Activated CD4-positive, alpha-beta T cell treated with anti-CD3 and anti-CD28 coated beads for 48 hours (primary cell): ENCODE measurements at regions not wholly inside any gene's neighbourhood (a gene's known extent, or its start where the extent isn't known, plus 50 kb on each side); places are given as distances from the start of the nearest gene placed in this dataset.
A peak's percentile ranks its signal among the peaks of the same experiment; 100 is the strongest.

Source experiments
- DNase-seq: peaks from one replicate; pipeline ENCODE4 v3.0.0-alpha.2; 2020

- no peak for DNase-seq
Observed at GRCh38 chr3:94179059-94179458, 116.2 kb downstream of the NSUN3 start.

DNA sequence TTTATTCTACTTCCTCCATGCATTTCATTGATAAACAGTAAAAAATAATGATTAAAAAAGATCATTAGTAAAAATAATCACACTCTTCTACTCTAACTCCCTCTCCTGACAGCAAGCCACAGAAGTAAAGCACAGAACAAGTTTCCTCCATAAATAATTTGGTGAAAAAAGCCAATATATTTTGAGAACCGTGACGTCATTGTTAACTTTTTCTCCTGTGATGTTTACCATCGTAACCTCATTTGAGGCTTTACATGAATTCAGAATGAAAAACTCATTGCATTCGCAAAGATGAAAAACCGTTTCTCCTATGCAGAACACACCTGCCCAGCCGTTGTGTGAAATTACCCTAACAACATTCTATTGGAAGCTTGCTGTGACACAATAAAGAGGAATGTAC, 120.7 kb downstream of the NSUN3 start:
- DNase-seq = no peak

DNA sequence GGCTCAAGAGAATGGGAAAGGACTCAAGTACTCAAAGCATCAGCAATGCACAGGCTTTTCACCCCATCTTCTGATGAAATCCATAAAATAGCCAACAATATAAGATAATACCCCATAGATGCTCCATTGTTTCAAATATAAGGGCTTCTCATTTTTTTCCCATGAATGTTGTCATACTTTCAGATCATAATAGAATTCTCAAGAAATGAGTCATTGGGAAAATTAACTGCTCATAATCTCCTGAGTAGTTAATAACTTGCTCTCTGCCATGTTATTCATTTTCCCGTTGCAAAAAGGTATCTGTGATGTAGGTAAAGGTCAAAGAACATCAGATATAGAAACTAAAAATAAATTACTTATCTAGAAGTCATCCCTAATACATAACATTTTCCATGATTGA, 121.9 kb downstream of the NSUN3 start:
- no peak for DNase-seq

DNA sequence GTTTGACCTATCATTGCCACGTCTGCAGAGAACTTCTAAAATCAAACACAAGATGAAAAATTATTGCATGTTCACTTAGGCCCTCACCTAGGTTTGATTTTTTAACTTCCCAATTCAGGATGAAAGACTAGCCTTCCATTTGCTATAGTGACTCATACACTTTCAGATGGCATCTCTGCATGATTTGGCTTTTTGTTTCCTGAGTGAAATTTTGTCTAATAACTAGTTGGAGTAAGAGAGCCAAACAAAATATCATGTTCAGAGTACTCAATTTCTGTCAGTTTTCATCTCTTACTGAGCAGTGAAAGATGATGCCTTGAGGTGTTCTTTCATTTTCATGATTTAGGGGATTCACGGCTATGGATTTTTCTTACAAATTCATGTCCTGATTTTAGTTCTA, 122.9 kb downstream of the NSUN3 start:
- DNase-seq = no peak

DNA sequence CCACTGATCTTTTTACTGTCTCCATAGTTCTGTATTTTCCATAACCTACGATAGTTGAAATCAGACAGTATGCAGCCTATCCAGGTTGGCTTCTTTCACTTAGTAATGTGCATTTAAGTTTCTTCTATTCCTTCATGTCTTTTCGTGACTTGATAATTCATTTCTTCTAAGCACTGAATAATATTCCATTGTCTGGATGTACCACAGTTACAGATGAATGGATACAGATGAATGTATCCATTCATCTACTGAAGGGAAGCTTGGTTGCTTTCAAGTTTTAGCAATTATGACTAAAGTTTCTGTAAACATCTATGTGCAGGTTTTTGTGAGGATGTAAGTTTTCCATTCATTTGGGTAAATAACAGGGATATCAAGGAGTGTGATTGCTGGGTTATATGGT, 124.8 kb downstream of the NSUN3 start:
- no peak for DNase-seq

DNA sequence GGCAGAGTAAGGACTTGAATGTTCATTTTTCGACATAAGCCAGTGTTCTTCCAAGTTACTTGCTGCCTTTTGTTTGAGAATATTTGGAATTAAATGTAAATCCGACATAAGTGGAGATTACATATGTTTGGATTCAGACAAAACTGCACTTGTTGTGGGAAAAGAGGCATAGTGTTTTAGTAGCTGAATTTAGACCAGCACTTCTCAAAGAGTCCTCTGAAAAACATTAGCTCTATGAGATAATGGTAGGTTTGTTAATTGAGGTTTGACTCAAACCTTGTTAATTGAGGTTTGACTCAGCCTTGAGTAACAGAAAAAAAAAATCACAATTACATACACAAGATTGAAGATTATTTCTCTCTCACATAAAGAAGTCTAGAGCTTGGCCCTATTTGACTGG, 132.5 kb downstream of the NSUN3 start:
- no peak for DNase-seq

DNA sequence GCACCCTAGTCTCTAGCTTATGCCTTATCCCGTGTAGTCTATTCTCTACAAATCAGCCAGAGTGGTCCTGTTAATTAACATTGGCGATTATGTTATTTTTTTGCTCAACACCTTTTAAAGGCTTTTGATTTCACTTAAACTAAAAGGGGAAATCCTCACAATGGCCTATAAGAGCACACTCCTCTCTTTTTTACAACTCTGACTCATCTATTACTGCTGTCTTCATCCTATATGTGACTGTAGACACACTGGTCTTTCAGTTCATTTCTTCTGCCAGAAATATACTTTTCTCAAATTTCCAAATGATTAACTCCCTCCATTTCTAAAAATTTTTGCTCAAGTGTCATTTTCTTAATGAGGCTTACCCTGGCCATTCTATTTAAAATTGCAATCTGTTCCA, 143.4 kb downstream of the NSUN3 start:
- DNase-seq = no peak

DNA sequence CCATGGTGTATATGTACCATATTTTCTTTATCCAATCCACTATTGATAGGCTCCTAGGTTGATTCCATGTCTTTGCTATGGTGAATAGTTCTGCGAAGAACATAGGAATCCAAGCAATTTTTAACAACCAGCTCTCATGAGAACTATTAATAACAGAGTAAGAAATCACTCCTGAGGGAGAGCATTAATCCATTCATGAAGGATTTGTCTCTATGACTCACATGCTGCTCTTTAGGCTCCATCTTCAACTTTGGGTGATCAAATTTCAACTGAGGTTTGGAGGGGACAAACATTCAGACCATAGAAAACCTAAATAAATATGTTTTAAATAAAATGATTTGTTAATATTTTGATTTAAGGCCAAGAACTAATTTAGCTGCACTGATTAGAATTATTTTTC, 147.4 kb downstream of the NSUN3 start:
- no peak for DNase-seq

GRCh38 chr3:94217406-94217805, 154.5 kb downstream of the NSUN3 start:
- no peak for DNase-seq

- DNase-seq = no peak
Observed at GRCh38 chr3:94220426-94220825, 157.6 kb downstream of the NSUN3 start.

DNA sequence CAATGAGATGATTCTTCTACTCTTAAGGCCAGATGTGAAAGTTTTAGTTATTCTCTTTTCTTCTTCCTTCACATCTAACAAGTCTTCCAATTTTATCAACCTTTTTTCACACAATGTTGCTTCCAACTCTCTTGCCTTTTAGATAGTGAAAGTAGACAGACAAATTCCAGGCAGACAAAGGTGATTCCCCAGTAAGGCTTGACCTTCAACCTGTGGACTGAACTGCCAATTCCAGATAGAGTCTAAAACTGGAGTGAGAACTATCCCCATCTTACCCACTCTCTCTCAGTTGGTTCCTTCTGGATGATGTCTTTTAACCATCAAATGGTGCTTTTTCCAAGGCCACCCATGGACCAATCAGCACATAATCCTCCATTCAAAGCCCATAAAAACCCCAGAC, 159.0 kb downstream of the NSUN3 start:
- no peak for DNase-seq

- DNase-seq = peak; percentile 20
Observed at GRCh38 chr3:94225148-94225865, 162.4 kb downstream of the NSUN3 start.

GRCh38 chr3:94226078-94226477, 163.2 kb downstream of the NSUN3 start:
- no peak for DNase-seq

DNA sequence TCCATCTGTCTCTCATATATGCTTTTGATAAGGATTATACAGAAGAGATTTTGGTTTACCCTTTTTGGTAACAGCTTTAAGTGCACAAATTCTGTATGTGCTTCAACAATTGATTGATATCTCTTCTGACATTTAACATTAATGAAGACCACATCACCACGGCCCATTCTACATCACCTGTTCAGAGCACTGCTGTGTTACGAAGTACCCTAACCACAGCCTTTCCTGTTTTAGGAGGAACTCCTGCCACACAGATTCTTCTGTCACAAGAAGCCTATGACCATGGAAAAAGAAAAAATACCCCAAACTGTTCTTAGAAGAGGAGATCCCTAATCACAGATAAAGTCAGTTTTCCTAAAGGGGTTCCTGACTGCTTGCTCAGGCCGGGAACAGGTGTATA, 170.1 kb downstream of the NSUN3 start:
- no peak for DNase-seq

GRCh38 chr3:94234177-94234788, 171.4 kb downstream of the NSUN3 start:
- DNase-seq = no peak

DNA sequence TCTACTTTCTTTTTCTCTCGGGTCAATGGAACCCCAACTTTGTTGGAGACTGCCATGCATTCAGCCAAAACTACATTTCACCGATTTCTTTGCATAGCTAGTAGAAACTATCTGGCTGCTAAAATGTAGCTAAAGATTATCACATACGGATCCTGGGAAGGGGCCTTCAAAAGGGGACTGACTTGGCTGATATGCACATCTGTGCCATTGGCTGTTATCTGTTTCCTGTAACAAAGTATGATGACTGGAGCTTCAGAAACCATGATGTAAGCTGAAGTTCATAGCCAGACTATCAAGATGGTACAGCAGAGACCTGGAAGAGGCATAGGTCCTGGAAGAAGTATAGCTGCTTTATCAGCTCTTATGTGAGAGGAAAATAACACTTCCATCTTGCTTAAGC, 179.1 kb downstream of the NSUN3 start:
- no peak for DNase-seq

DNA sequence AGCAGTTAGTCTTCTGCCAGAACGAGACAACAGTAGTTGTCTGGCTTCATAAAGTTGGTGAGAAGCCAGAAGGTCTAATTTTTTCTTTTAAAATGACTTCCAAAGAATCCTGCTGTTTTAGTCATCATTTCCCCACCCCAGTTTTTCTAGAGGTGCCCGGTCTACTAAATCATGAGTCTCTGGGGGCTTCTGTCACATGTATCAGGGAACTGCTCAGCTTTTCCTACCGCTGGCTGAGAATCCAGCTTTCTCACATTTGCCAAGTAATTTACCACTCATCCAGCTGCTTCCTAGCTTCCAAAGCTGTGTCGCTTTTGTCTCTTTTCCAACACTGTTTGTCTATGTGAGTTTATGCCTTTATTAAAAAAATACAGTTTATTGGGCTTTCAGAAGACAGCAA, 183.3 kb downstream of the NSUN3 start:
- DNase-seq = no peak

- DNase-seq = no peak
Observed at GRCh38 chr3:94248042-94248441, 185.2 kb downstream of the NSUN3 start.

DNA sequence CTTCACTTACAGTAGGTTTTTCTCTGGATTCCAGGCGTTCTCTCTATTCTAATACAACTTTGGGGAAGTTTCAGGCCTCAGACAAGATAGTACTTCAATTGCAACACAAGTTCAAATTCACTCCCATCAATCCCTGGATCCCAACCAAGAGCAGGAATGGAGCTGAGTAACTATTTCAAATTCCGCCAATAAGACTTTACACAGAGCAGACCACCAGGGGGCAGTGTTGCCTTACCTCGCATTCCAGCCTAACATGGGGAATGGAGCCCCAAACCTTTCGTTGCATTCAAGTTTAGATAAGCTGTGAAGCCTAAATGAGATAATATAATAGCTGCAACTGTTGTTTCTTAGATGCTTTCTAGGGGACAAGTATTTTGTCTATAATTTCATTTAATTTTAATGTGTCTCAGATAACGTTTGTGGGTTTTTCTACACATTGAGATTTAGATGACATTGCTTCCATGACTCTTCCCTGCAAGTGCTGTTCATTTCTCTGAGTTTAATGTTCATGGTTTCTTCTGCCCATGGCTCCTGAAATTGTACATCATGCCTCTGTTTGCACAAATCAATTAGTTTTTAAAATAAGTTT, 186.7 kb downstream of the NSUN3 start:
- peak; percentile 79 for DNase-seq

- no peak for DNase-seq
Observed at GRCh38 chr3:94251566-94251965, 188.7 kb downstream of the NSUN3 start.

GRCh38 chr3:94252316-94252715, 189.5 kb downstream of the NSUN3 start:
- no peak for DNase-seq

GRCh38 chr3:94256888-94257813, 194.3 kb downstream of the NSUN3 start:
- no peak for DNase-seq

GRCh38 chr3:94258851-94259250, 196.0 kb downstream of the NSUN3 start:
- DNase-seq = no peak

GRCh38 chr3:94259291-94259690, 196.4 kb downstream of the NSUN3 start:
- no peak for DNase-seq
